Osteoblast (primary cell): ENCODE measurements at regions not wholly inside any gene's neighbourhood (a gene's known extent, or its start where the extent isn't known, plus 50 kb on each side); places are given as distances from the start of the nearest gene placed in this dataset.

Experiments used
- DNase-seq: peaks from one replicate; pipeline ENCODE4 v3.0.0; 2011; ENCODE audit warnings: low spot score, mixed read lengths; ENCODE audit not compliant: insufficient read length; ENCODE audit errors: missing footprints
- H2AFZ ChIP-seq: 2 replicates; pipeline ENCODE4 v1.6.0; 2011; ENCODE audit warnings: mild to moderate bottlenecking, low read length
- H3K27ac ChIP-seq: 2 replicates; pipeline ENCODE4 v1.5.1; 2011; ENCODE audit warnings: mild to moderate bottlenecking, low read depth, low read length, moderate library complexity
- H3K27me3 ChIP-seq: 2 replicates; pipeline ENCODE4 v1.6.0; 2012; ENCODE audit warnings: mild to moderate bottlenecking, control low read depth, inconsistent platforms, low read length, moderate library complexity; ENCODE audit not compliant: insufficient read depth
- H3K36me3 ChIP-seq: 2 replicates; pipeline ENCODE4 v1.5.1; 2011; ENCODE audit warnings: mild to moderate bottlenecking, low read length, control low read depth, moderate library complexity; ENCODE audit not compliant: insufficient read depth
- H3K4me1 ChIP-seq: 2 replicates; pipeline ENCODE4 v1.5.1; 2011; ENCODE audit warnings: mild to moderate bottlenecking, low read length, control low read depth, moderate library complexity; ENCODE audit not compliant: insufficient read depth
- H3K4me2 ChIP-seq: 2 replicates; pipeline ENCODE4 v1.6.0; 2011; ENCODE audit warnings: mild to moderate bottlenecking, low read length; ENCODE audit not compliant: insufficient read depth
- H3K4me3 ChIP-seq: fragments of 200-600 bp; sonication (generic); 3 replicates; pipeline ENCODE4 v1.5.1; 2012; ENCODE audit warnings: mild to moderate bottlenecking, low read length, inconsistent platforms; ENCODE audit not compliant: insufficient read depth
- H3K79me2 ChIP-seq: 2 replicates; pipeline ENCODE4 v1.6.0; 2012; ENCODE audit warnings: mild to moderate bottlenecking, low read length, control low read depth, inconsistent platforms; ENCODE audit not compliant: insufficient read depth
- H3K9me3 ChIP-seq: 2 replicates; pipeline ENCODE4 v1.5.1; 2011; ENCODE audit warnings: low read depth, low read length, control low read depth
- H4K20me1 ChIP-seq: 2 replicates; pipeline ENCODE4 v1.6.0; 2012; ENCODE audit warnings: mild to moderate bottlenecking, low read length, control low read depth; ENCODE audit not compliant: insufficient read depth
- TF ChIP-seq, protein P1 (sequence below): IDR thresholded peaks from 2 replicates; pipeline ENCODE4 v1.5.1; 2011; ENCODE audit warnings: mild to moderate bottlenecking, low read depth, low read length, moderate library complexity; ENCODE audit errors: extremely low read depth

DNA sequence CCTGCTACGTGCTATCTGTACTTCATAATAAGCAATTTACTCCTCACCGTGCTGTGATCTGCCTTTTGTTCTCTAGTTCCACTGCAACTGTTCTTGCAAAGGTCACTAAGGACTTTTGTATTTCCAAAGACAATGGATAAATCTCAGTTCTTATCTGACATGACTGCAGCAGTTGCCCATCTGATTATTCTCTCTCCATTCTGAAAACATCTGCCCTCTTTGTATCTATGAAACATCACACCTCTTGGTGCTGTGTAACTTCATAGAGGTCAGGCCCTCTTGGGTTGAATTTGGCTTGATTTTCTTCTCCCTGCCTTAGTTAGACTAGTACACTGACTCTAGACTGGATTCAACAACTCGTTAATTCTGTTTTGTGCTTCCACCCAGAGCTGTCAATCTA, 319.6 kb downstream of the BTG1 start:
- H3K27me3 ChIP-seq, result no peaks in the 10 kb centered on the region
- no peak for DNase-seq
- H3K27ac ChIP-seq, result no peak overlapping the region
- no peaks in the 10 kb centered on the region for H3K79me2 ChIP-seq
- H2AFZ ChIP-seq, result no peak overlapping the region
- TF ChIP-seq, protein P1, sequence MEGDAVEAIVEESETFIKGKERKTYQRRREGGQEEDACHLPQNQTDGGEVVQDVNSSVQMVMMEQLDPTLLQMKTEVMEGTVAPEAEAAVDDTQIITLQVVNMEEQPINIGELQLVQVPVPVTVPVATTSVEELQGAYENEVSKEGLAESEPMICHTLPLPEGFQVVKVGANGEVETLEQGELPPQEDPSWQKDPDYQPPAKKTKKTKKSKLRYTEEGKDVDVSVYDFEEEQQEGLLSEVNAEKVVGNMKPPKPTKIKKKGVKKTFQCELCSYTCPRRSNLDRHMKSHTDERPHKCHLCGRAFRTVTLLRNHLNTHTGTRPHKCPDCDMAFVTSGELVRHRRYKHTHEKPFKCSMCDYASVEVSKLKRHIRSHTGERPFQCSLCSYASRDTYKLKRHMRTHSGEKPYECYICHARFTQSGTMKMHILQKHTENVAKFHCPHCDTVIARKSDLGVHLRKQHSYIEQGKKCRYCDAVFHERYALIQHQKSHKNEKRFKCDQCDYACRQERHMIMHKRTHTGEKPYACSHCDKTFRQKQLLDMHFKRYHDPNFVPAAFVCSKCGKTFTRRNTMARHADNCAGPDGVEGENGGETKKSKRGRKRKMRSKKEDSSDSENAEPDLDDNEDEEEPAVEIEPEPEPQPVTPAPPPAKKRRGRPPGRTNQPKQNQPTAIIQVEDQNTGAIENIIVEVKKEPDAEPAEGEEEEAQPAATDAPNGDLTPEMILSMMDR, result no peak
- H3K4me2 ChIP-seq, result no peak overlapping the region
- H3K36me3 ChIP-seq, result no peaks in the 10 kb centered on the region
- H3K9me3 ChIP-seq, result no peaks in the 10 kb centered on the region
- no peaks in the 10 kb centered on the region for H3K4me1 ChIP-seq
- H3K4me3 ChIP-seq, result no peak overlapping the region
- no peaks in the 10 kb centered on the region for H4K20me1 ChIP-seq

DNA sequence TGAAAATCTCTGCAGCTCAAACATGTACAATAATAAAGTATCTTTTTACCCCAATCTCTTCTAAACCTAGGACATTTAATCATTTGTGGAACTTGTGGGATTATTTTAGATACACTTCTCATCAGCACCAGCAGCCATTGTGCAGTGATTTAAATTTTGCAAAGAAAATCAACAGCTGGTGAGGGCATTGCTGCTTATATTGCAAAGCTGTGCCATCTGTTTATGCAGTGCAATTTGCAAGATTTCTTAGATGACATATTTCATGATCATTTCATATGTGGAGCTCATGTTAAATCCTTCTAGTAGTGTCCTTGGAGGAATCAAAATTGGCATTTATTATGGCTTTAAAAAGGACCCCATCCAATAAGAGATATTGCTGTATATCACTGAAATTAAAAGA, 320.7 kb downstream of the BTG1 start:
- TF ChIP-seq, protein P1, result no peak
- no peaks in the 10 kb centered on the region for H4K20me1 ChIP-seq
- no peak overlapping the region for H3K4me3 ChIP-seq
- H3K27ac ChIP-seq, result no peak overlapping the region
- no peaks in the 10 kb centered on the region for H3K4me1 ChIP-seq
- no peaks in the 10 kb centered on the region for H3K79me2 ChIP-seq
- H2AFZ ChIP-seq, result no peak overlapping the region
- H3K4me2 ChIP-seq, result no peak overlapping the region
- no peaks in the 10 kb centered on the region for H3K9me3 ChIP-seq
- no peaks in the 10 kb centered on the region for H3K36me3 ChIP-seq
- H3K27me3 ChIP-seq, result no peaks in the 10 kb centered on the region
- DNase-seq, result no peak

DNA sequence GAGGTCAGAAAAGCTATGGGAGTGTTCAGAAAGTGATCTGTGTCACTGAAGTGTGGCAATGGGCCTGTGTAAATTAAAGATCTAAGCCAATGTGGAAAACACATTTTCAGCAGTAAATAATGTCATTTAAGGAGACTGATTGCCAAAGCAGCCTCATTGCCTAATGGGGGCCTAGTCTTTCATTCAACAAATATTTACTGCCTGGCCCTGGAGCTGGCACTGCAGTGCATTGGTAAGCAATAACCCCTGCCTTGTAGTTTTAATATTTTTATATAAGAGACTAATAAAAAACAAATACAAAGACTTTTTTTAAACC, 326.6 kb downstream of the BTG1 start:
- Histone ChIP-seq H3K4me3 (no peak overlapping the region), H3K27ac (no peak overlapping the region), H3K4me2 (no peak overlapping the region), H4K20me1 (no peaks in the 10 kb centered on the region), H3K36me3 (no peaks in the 10 kb centered on the region), H2AFZ (no peak overlapping the region), H3K9me3 (no peaks in the 10 kb centered on the region), H3K27me3 (no peaks in the 10 kb centered on the region), H3K79me2 (no peaks in the 10 kb centered on the region), H3K4me1 (peaks cover 3% of the 10 kb centered on the region)
- no peak for DNase-seq
- TF ChIP-seq, protein P1, result no peak

DNA sequence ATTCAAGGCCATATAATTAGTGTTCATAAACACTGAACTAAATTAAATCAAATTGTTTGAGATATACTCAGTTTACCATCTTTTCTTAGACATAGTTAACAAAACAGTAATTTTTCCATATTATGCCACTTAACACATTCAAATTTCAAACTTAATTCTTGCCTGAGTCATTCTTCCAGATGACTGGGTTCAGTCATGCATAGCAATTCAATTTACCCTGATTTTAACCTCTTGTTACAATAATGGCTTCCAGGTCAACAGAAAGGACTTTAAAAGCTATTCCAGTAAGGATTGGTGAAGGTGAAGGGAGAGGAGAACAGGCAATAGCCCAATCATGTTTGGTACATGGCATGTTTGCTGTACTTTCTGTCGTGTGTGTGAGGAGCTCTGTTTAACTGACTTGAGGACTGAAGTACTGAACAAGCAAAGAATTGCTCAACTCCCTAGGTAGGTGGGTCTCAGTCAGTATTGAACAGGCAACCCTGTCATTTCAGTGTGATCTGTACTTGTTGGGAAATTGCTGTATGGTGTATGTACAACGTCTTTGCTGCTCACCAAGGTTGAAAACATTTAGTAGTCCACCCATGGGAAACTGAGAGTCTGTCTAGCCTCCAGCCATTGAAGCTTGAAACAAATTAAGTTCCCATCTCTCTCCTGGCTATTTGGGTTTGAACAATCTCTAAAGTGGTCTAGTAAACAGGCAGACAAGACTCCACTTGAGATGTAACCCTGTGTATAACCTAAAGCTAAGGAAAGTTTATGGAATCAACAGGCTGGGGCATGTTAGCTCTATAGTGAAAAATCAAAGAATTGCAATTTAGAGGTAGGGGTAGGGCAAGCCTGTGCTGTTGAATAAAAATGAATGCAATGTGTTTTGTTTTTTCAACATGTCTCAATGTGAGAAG, 327.2 kb downstream of the BTG1 start:
- Histone ChIP-seq H3K4me3 (no peak overlapping the region), H3K79me2 (no peaks in the 10 kb centered on the region), H3K27me3 (no peaks in the 10 kb centered on the region), H3K4me1 (peaks cover 3% of the 10 kb centered on the region), H3K27ac (no peak overlapping the region), H4K20me1 (no peaks in the 10 kb centered on the region), H3K4me2 (no peak overlapping the region), H3K36me3 (no peaks in the 10 kb centered on the region), H3K9me3 (no peaks in the 10 kb centered on the region), H2AFZ (peak overlapping the region; percentile 51)
- TF ChIP-seq, protein P1, result no peak
- DNase-seq, result no peak
